ENCODE measurements at regions not wholly inside any gene's neighbourhood (a gene's known extent, or its start where the extent isn't known, plus 50 kb on each side); places are given as distances from the start of the nearest gene placed in this dataset.

- no peak overlapping the region for H3K9ac ChIP-seq (ENCODE audit: low read length)
- DNase-seq, result no peak
- H3K9me2 ChIP-seq (replicated peaks; ENCODE audit: low read length), result no peaks in the 10 kb centered on the region
- H3K4me2 ChIP-seq (ENCODE audit: low read length), result no peak overlapping the region
- TF ChIP-seq EZH2 (IDR thresholded peaks at IDR 0.05; ENCODE audit: low read length, unreplicated experiment) (no peak), EZH2phosphoT487 (IDR thresholded peaks at IDR 0.05; ENCODE audit: borderline replicate concordance, low read length) (no peak), CTCF (conservative IDR thresholded peaks at IDR 0.05; ENCODE audit: low read depth, low read length) (no peak)
- CTCF ChIA-PET, result no interaction called here
- no peak overlapping the region for H3K4me3 ChIP-seq (ENCODE audit: low read length)
- H3K27me3 ChIP-seq (ENCODE audit: low read length), result no peaks in the 10 kb centered on the region
- H3K4me1 ChIP-seq (ENCODE audit: insufficient read depth, low read length), result no peaks in the 10 kb centered on the region
- POLR2A ChIA-PET (ENCODE audit: unreplicated experiment), result no interaction called here
- H2AFZ ChIP-seq (ENCODE audit: low read length), result no peak overlapping the region
- no peak for ATAC-seq
- no peak overlapping the region for H3K27ac ChIP-seq (ENCODE audit: low read length)
- no peaks in the 10 kb centered on the region for H3K36me3 ChIP-seq (ENCODE audit: low read depth, low read length)
- BruUV-seq (replicated peaks), result no TSS peak
- H4K20me1 ChIP-seq (ENCODE audit: low read length), result no peaks in the 10 kb centered on the region
- no peaks in the 10 kb centered on the region for H3F3A ChIP-seq (ENCODE audit: low read length, unreplicated experiment)
- no peaks in the 10 kb centered on the region for H3K9me3 ChIP-seq (ENCODE audit: low read length)
- H3K79me2 ChIP-seq (ENCODE audit: low read length), result no peaks in the 10 kb centered on the region
- intact Hi-C loops (cut with micrococcal nuclease), result no loop called here
Observed at GRCh38 chr5:60312098-60312497, 387.9 kb downstream of the DEPDC1B start.

- TF ChIP-seq EZH2 (IDR thresholded peaks at IDR 0.05; ENCODE audit: low read length, unreplicated experiment) (no peak), EZH2phosphoT487 (IDR thresholded peaks at IDR 0.05; ENCODE audit: borderline replicate concordance, low read length) (no peak), CTCF (conservative IDR thresholded peaks at IDR 0.05; ENCODE audit: low read depth, low read length) (no peak)
- Histone ChIP-seq H3K4me2 (ENCODE audit: low read length) (no peak overlapping the region), H3K27me3 (ENCODE audit: low read length) (0 out of 2 replicates have a peak, but pooled peaks cover 8% of the 10 kb centered on the region), H3F3A (ENCODE audit: low read length, unreplicated experiment) (no peaks in the 10 kb centered on the region), H3K79me2 (ENCODE audit: low read length) (no peaks in the 10 kb centered on the region), H3K9me3 (ENCODE audit: low read length) (no peaks in the 10 kb centered on the region), H3K9me2 (replicated peaks; ENCODE audit: low read length) (no peaks in the 10 kb centered on the region), H4K20me1 (ENCODE audit: low read length) (no peaks in the 10 kb centered on the region), H2AFZ (ENCODE audit: low read length) (no peak overlapping the region), H3K36me3 (ENCODE audit: low read depth, low read length) (no peaks in the 10 kb centered on the region), H3K27ac (ENCODE audit: low read length) (no peak overlapping the region), H3K4me1 (ENCODE audit: insufficient read depth, low read length) (no peaks in the 10 kb centered on the region), H3K4me3 (ENCODE audit: low read length) (no peak overlapping the region), H3K9ac (ENCODE audit: low read length) (no peak overlapping the region)
- CTCF ChIA-PET, result no interaction called here
- DNase-seq (no peak), ATAC-seq (no peak)
- POLR2A ChIA-PET (ENCODE audit: unreplicated experiment), result no interaction called here
- BruUV-seq (replicated peaks), result no TSS peak
- intact Hi-C loops (cut with micrococcal nuclease), result no loop called here
Observed at GRCh38 chr5:60299944-60300343, 400.0 kb downstream of the DEPDC1B start.

GRCh38 chr5:60297658-60298057 is 402.3 kb downstream of the DEPDC1B start:
- intact Hi-C loops (cut with micrococcal nuclease), result no loop called here
- Histone ChIP-seq H3K79me2 (ENCODE audit: low read length) (no peaks in the 10 kb centered on the region), H3K4me1 (ENCODE audit: insufficient read depth, low read length) (no peaks in the 10 kb centered on the region), H3K9me3 (ENCODE audit: low read length) (no peaks in the 10 kb centered on the region), H4K20me1 (ENCODE audit: low read length) (no peaks in the 10 kb centered on the region), H2AFZ (ENCODE audit: low read length) (no peak overlapping the region), H3K9me2 (replicated peaks; ENCODE audit: low read length) (no peaks in the 10 kb centered on the region), H3K4me2 (ENCODE audit: low read length) (no peak overlapping the region), H3K4me3 (ENCODE audit: low read length) (no peak overlapping the region), H3K27ac (ENCODE audit: low read length) (no peak overlapping the region), H3K36me3 (ENCODE audit: low read depth, low read length) (no peaks in the 10 kb centered on the region), H3F3A (ENCODE audit: low read length, unreplicated experiment) (no peaks in the 10 kb centered on the region), H3K9ac (ENCODE audit: low read length) (no peak overlapping the region), H3K27me3 (ENCODE audit: low read length) (0 out of 2 replicates have a peak, but pooled peaks cover 8% of the 10 kb centered on the region)
- no peak for TF ChIP-seq EZH2phosphoT487 (IDR thresholded peaks at IDR 0.05; ENCODE audit: borderline replicate concordance, low read length)
- TF ChIP-seq CTCF (conservative IDR thresholded peaks at IDR 0.05; ENCODE audit: low read depth, low read length), result no peak
- no peak for TF ChIP-seq EZH2 (IDR thresholded peaks at IDR 0.05; ENCODE audit: low read length, unreplicated experiment)
- BruUV-seq (replicated peaks), result no TSS peak
- CTCF ChIA-PET, result no interaction called here
- POLR2A ChIA-PET (ENCODE audit: unreplicated experiment), result no interaction called here
- DNase-seq (no peak), ATAC-seq (no peak)
